ENCODE measurements at regions not wholly inside any gene's neighbourhood (a gene's known extent, or its start where the extent isn't known, plus 50 kb on each side); places are given as distances from the start of the nearest gene placed in this dataset.

DNA sequence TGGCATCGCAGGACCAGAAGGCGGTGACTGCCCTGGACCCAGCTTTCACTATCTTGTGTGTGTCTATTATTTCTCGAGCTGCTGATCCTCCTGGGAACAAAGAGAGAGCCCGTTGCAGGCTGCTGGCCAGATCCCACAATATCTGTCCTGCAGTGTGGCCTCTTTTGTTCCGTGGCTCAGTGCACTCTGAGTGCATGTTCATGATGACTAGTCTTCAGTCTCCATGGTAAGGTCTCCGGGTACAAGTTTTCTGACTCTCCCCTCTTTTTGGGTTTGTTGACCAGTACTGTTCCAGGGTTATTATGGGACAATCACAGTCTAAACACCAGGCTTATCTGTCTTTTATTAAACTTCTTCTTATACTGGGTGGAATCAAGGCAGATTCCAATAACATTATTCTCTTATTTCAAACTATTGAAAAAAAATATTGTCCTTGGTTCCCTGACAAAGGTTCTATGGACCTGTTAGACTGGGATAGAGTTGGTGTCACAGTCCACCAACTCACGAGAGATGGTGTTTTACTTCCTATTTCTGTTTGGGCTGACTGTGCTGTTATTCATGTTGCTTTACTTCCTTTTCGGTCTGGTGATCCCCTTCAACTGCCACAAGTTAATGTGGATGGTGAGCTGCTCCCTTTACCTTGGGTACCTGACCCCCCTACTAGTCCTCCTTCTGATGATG is 192.9 kb upstream of the ALG10B start:
- H3K4me3 ChIP-seq: no peak overlapping the region
- H3K9me3 ChIP-seq (replicated peaks): no peaks in the 10 kb centered on the region
- no peaks in the 10 kb centered on the region for H3K36me3 ChIP-seq
- H3K27me3 ChIP-seq: no peaks in the 10 kb centered on the region
- no peak for DNase-seq
- H3K4me1 ChIP-seq: no peaks in the 10 kb centered on the region
- no peak overlapping the region for H3K27ac ChIP-seq

- no peaks in the 10 kb centered on the region for H3K4me1 ChIP-seq
- no peaks in the 10 kb centered on the region for H3K9me3 ChIP-seq (replicated peaks)
- no peak overlapping the region for H3K4me3 ChIP-seq
- DNase-seq: no peak
- H3K27ac ChIP-seq: no peak overlapping the region
- no peaks in the 10 kb centered on the region for H3K27me3 ChIP-seq
- H3K36me3 ChIP-seq: no peaks in the 10 kb centered on the region
Measured at GRCh38 chr12:38124247-38125012, 192.1 kb upstream of the ALG10B start.

GRCh38 chr12:38132139-38132538 is 184.4 kb upstream of the ALG10B start:
- no peaks in the 10 kb centered on the region for H3K27me3 ChIP-seq
- DNase-seq: no peak
- no peaks in the 10 kb centered on the region for H3K9me3 ChIP-seq (replicated peaks)
- no peaks in the 10 kb centered on the region for H3K36me3 ChIP-seq
- no peak overlapping the region for H3K4me3 ChIP-seq
- H3K27ac ChIP-seq: no peak overlapping the region
- H3K4me1 ChIP-seq: no peaks in the 10 kb centered on the region

GRCh38 chr12:38137287-38137686 is 179.3 kb upstream of the ALG10B start:
- Histone ChIP-seq H3K27ac (no peak overlapping the region), H3K27me3 (peaks cover 9% of the 10 kb centered on the region; the same call in 1 of the 2 replicates), H3K4me3 (no peak overlapping the region), H3K36me3 (no peaks in the 10 kb centered on the region), H3K4me1 (no peaks in the 10 kb centered on the region), H3K9me3 (replicated peaks) (no peaks in the 10 kb centered on the region)
- no peak for DNase-seq

- Histone ChIP-seq H3K4me1 (no peaks in the 10 kb centered on the region), H3K9me3 (replicated peaks) (no peaks in the 10 kb centered on the region), H3K36me3 (no peaks in the 10 kb centered on the region), H3K4me3 (no peak overlapping the region), H3K27ac (no peak overlapping the region), H3K27me3 (peaks cover 9% of the 10 kb centered on the region; the same call in 1 of the 2 replicates)
- DNase-seq: no peak
Measured at GRCh38 chr12:38137716-38138115, 178.9 kb upstream of the ALG10B start.

GRCh38 chr12:38138225-38139221 is 178.1 kb upstream of the ALG10B start:
- Histone ChIP-seq H3K4me1 (no peaks in the 10 kb centered on the region), H3K4me3 (no peak overlapping the region), H3K9me3 (replicated peaks) (no peaks in the 10 kb centered on the region), H3K27ac (no peak overlapping the region), H3K27me3 (peaks cover 9% of the 10 kb centered on the region; the same call in 1 of the 2 replicates), H3K36me3 (no peaks in the 10 kb centered on the region)
- peak; percentile 50 to 82 for DNase-seq

- peaks cover 14% of the 10 kb centered on the region; the same call in 1 of the 2 replicates for H3K27me3 ChIP-seq
- DNase-seq: no peak
- H3K4me1 ChIP-seq: no peaks in the 10 kb centered on the region
- H3K27ac ChIP-seq: no peak overlapping the region
- no peak overlapping the region for H3K4me3 ChIP-seq
- H3K9me3 ChIP-seq (replicated peaks): no peaks in the 10 kb centered on the region
- no peaks in the 10 kb centered on the region for H3K36me3 ChIP-seq
Measured at GRCh38 chr12:38139456-38139855, 177.1 kb upstream of the ALG10B start.

DNA sequence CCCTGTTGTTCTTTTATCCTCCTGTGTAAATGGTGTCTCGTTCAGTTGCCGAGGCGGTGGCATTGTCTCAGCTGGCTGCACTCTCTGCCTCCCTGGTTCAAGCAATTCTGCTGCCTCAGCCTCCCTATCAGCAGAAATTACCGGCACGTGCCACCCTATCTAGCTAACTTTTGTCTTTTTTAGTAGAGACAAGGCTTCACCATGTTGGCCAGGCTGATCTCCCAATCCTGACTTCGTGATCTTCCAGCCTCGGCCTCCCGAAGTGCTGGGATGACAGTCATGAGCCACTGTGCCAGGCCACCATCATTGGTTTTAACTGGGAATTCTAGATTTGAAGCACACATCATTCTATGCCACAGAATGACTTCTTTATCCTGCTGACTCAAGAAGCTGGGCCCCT is 175.3 kb upstream of the ALG10B start:
- Histone ChIP-seq H3K36me3 (no peaks in the 10 kb centered on the region), H3K9me3 (replicated peaks) (no peaks in the 10 kb centered on the region), H3K27ac (no peak overlapping the region), H3K4me1 (no peaks in the 10 kb centered on the region), H3K27me3 (peaks cover 14% of the 10 kb centered on the region; the same call in 1 of the 2 replicates), H3K4me3 (no peak overlapping the region)
- no peak for DNase-seq

- peaks cover 14% of the 10 kb centered on the region; the same call in 1 of the 2 replicates for H3K27me3 ChIP-seq
- H3K4me1 ChIP-seq: no peaks in the 10 kb centered on the region
- H3K36me3 ChIP-seq: no peaks in the 10 kb centered on the region
- no peak for DNase-seq
- no peaks in the 10 kb centered on the region for H3K9me3 ChIP-seq (replicated peaks)
- H3K4me3 ChIP-seq: no peak overlapping the region
- no peak overlapping the region for H3K27ac ChIP-seq
Measured at GRCh38 chr12:38141861-38142260, 174.7 kb upstream of the ALG10B start.

- Histone ChIP-seq H3K27ac (no peak overlapping the region), H3K36me3 (no peaks in the 10 kb centered on the region), H3K27me3 (peaks cover 14% of the 10 kb centered on the region; the same call in 1 of the 2 replicates), H3K9me3 (replicated peaks) (no peaks in the 10 kb centered on the region), H3K4me3 (no peak overlapping the region), H3K4me1 (no peaks in the 10 kb centered on the region)
- DNase-seq: no peak
Measured at GRCh38 chr12:38142974-38143373, 173.6 kb upstream of the ALG10B start.

DNA sequence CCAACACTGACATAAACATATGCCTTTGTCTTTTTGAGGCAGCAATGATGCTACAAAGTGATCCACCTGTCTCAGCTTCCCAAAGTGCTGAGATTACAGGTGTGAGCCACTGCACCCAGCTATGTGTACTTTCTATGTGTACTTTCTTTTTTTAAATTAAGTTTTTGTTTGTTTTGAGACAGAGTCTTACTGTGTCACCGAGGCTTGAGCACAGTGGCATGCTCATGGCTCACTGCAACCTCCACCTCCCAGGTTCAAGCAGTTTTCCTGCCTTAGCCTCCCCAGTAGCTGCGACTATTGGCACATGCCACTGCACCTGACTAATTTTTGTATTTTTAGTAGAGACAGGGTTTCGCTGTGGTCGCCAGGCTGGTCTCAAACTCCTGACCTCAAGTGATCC is 172.5 kb upstream of the ALG10B start:
- Histone ChIP-seq H3K36me3 (no peaks in the 10 kb centered on the region), H3K27ac (no peak overlapping the region)
- DNase-seq: no peak

DNA sequence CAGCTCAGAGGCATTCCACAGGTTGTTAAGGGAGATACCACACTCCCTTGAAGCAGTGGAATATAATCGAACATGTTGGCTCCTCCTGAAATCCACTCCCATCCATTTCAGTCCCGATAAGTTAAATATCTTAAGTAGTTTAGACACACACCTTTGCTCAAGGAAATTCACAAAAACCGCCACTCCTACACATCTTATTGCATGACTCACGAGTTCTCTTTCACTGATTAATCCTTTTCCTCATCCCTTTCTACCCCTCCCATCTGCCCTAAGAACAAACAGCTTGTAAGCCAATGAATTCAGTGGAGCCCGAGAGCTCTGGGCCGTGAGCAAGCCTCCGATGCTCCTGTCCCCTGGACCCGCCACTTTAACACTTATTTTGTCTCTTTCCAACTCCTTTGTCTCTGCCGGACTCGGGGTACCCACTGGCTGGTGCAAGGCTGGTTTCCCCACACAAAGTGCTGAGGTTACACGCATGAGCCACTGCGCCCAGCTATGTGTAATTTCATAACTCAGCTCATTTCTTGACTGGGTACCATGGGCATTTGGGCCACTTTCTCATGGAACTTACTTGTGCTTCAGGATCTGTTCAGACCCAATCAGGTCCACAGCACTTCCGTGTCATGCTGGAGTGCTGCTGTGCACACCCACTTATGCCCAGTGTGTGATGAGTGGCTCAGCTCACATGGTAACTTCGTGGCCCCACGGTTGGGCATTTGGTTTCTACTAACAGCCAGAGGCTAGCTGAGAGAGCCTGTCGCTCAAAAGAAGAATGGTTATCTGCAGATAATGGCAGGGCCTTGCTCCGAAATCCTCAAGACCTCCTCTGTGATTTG is 171.8 kb upstream of the ALG10B start:
- Histone ChIP-seq H3K27ac (no peak overlapping the region), H3K27me3 (peaks cover 14% of the 10 kb centered on the region; the same call in 1 of the 2 replicates), H3K36me3 (no peaks in the 10 kb centered on the region), H3K4me1 (no peaks in the 10 kb centered on the region), H3K4me3 (no peak overlapping the region), H3K9me3 (replicated peaks) (no peaks in the 10 kb centered on the region)
- no peak for DNase-seq

More for the DNA sequence above, 172.5 kb upstream of the ALG10B start:
- H3K27me3 ChIP-seq: peaks cover 14% of the 10 kb centered on the region; the same call in 1 of the 2 replicates
- H3K4me3 ChIP-seq: no peak overlapping the region
- H3K9me3 ChIP-seq (replicated peaks): no peaks in the 10 kb centered on the region
- no peaks in the 10 kb centered on the region for H3K4me1 ChIP-seq

DNA sequence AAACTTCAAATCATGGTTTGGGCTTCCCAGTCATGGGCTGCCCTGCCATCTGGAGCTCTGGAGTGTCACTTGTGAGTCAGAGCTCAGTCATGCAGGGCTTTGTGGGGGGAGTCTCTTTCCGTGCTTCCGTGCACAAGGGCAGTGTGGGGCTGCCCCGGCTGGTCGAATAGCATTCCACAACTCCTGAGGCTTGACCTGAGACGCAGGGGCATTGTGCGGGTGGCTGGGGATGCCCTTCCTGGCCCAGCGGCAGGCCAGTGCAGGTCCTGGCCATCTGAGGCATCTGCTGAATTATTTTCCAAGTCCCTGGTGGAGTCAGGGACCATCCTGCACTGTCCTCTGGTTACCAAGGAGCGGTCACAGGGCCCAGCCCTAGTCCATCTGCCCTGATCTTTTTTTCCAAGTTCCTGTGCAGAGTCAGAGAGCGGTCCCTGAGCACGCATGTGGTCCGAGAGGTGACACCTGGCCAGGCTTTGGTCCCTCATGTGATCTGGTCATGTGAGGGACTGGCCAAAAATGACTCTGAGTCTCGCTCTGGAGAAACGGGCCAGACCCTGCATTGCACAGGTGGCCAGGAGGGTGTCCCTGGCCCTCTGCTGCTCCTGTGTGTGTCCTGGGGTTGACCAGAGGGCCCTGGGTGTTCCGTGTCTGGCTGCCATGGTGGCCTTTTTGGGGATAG is 167.0 kb upstream of the ALG10B start:
- Histone ChIP-seq H3K9me3 (replicated peaks) (no peaks in the 10 kb centered on the region), H3K36me3 (no peaks in the 10 kb centered on the region)
- DNase-seq: peak in 1 of 2 experiments; percentile 9

More for the DNA sequence above, 167.0 kb upstream of the ALG10B start:
- Histone ChIP-seq H3K4me3 (no peak overlapping the region), H3K27ac (no peak overlapping the region), H3K4me1 (no peaks in the 10 kb centered on the region), H3K27me3 (peaks cover 4% of the 10 kb centered on the region; the same call in 1 of the 2 replicates)

All from SJCRH30 (cell line).